ENCODE measurements at regions not wholly inside any gene's neighbourhood (a gene's known extent, or its start where the extent isn't known, plus 50 kb on each side); places are given as distances from the start of the nearest gene placed in this dataset.
"Not testable (repeated sequence)": the region's sequence is repeated elsewhere in the genome, so short reads cannot be mapped to it uniquely, and the experiment has no call there.

DNA sequence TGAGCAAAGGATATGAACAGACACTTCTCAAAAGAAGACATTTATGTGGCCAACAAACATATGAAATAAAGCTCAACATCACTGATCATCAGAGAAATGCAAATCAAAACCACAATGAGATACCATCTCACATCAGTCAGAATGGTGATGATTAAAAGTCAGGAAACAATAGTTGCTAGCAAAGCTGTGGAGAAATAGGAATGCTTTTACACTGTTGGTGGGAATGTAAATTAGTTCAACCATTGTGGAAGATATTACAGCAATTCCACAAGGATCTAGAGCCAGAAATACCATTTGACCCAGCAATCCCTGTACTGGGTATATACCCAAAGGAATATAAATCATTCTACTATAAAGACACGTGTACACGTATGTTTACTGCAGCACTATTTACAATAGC, 284.2 kb downstream of the AHR start:
- intact Hi-C loops (cut with DNase I); DNase-seq (ENCODE audit: low spot score): not testable (repeated sequence)

DNA sequence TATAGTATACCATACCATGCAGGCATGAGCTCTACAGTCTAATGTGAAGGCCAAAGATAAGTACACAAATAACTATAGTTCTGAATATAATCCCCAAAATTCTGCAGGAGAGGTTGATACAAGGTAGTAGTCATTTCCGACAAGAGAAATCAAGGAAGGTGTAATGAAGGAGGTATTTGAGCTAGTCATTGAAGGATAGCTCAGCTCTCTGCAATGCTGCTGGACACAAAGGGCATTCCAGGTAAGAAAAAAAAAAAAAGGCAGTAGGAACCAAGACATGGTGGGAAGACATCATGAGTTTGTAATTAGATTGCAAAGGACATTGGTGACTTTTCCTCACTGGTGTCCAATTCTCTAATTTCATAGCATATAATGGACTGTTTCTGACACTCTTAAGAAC, 285.3 kb downstream of the AHR start:
- intact Hi-C loops (cut with DNase I): no loop called here
- no peak for DNase-seq (ENCODE audit: low spot score)

DNA sequence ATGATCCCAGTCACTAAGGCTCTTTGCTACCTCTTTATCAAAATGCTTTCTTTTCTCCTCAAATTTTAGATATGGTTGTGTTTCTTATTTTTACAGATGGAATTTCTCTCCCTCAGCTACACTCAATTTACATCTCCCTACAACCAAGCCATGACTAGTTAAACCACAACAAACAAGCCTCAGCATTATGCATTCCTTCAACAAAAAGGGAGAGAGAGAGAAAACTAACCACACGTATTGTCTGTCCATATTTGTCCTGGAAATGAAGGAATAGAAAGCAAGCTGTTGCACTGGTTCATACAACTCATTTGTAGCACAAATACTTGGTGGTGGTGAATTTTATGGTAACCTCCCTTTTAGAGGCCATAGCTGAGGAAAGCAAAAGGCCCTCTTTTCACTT, 286.4 kb downstream of the AHR start:
- intact Hi-C loops (cut with DNase I): no loop called here
- no peak for DNase-seq (ENCODE audit: low spot score)

DNA sequence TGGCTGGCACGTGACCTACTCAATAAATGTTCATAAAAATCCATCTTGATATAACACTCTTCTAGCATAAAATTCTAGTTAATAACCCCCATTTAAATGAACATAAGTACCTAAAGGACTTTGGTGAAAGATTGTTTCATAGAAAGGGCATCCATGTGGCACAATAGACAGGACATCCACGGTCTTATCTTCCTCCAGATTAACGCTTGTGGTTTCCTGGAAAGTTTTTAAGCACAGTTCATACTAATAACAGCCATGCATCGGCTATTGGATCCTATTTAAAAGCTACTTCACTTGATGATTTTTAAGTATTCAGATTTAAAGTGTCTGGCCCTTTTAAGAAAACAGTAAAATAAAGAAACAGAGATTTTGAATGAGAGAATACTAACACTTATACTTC, 288.3 kb downstream of the AHR start:
- intact Hi-C loops (cut with DNase I): no loop called here

DNA sequence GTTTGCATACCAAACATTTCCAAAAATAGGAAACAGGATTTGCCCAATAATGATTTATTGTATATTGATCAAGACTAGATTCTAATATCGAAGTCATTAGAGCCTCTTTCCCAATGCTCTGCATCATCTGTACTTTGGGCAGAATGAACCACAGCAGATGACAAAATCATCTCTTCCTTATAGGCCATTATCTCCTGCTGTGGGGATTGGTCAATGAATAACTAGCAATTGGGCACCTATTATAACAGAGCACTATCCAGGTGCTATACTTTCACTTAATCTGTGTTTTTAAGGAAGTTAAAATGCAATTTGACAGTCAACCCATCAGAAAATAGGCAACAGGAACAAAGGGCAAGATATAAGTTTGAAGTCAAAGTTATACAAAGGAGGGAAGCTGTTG, 290.3 kb downstream of the AHR start:
- no peak for DNase-seq (ENCODE audit: low spot score)
- intact Hi-C loops (cut with DNase I): no loop called here

More for the DNA sequence above, 288.3 kb downstream of the AHR start:
- no peak for DNase-seq (ENCODE audit: low spot score)

DNA sequence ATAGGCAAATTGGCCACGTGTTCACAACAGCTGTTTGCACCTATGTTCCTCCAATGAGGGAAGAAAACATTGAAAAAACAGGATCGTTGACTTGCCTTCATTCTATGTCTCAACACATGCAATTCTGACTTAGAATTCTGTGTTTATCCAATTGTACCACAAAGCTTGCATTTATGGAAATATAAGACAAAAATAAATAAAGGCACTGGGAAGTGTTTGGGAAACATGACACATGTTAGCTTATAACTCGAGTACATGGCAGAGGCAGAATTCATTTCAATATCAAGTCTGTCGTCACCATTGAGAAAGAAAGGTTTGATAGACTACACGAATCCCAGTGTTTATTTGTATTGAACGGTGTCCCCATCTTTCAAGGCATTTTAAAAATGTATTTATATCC, 291.2 kb downstream of the AHR start:
- DNase-seq (ENCODE audit: low spot score): no peak
- intact Hi-C loops (cut with DNase I): no loop called here

DNA sequence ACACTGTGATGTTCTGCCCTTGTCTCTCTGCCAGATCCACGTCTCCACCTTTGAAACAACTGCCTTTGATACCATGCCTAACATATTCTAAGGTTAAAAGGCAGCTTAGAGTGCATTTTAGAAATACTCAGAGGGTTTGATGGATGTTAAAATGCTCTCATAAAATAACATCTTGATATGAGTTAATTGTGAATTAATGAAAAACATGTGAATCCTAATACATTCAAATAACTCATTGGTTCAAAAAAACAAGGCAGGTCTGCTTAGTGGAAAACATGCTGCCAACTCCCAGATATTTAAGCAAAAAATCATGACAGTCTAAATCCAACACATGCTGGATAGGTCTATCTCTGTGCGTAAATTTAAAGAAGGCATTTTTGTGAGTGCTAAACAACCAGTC, 291.8 kb downstream of the AHR start:
- no peak for DNase-seq (ENCODE audit: low spot score)

DNA sequence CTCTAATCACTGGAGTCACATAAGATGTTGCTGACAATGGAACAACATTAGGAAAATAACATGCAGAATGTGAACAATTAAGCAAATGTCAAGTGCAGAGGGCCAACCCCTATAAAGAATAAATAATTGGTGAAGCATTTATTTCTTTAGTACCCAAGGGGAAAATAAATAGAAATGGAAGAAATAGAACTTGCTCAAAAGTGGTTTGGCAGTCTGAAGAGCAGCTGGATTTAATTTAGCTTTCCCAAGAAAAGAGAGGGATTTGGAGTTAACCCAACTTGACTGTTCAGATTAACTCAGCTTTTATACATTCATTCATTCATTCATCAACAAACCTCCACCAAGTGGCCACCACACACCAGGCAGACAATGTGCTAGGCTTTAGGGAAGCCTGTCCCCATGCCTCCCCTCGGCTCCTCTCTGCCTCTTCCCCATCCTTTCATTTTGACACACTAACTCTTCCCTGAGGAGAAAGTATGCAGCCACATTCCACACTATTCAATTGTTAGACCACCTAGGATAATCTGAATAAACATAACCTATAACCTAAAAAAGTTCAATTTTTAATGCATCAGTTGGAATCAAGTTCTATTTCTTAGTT, 295.5 kb downstream of the AHR start:
- intact Hi-C loops (cut with DNase I): no loop called here
- DNase-seq (ENCODE audit: low spot score): no peak

More for the DNA sequence above, 291.8 kb downstream of the AHR start:
- intact Hi-C loops (cut with DNase I): no loop called here

DNA sequence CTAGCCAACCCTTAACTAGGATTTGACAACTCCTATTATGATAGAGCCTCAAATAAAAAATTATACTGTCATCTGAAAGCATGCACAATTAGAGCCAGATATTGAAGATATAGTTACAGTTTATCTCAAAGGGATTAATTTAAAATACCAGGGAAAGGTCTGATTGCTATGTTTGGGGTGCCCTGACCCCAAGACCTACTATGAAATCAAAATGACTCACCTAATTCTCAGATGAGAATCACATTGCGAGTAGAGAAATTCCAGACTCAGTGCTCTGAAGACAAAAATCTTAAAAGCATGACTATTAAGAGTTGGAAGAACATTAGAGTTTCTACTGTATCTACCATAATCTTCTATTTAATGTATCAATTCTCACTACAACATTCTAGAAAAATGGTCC, 297.1 kb downstream of the AHR start:
- no peak for DNase-seq (ENCODE audit: low spot score)
- intact Hi-C loops (cut with DNase I): no loop called here

DNA sequence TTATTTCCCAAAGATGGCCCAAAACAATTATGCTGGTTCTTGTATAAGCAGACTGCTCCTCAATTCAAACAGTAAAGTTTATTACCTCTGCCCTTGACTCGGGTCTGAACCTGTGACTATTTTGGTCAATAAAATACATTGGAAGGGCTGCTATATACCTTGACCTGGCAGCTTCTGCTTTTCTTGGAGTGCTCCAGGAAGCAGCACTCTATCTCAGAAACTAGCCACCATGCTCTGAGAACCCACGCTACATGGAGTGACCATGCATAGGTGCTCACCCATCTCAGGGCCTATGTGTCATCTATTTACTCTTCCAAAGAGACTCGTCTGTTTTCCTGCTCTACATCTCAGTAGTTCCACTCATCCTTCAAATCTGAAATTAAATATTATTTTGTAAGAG, 299.9 kb downstream of the AHR start:
- DNase-seq (ENCODE audit: low spot score): no peak
- intact Hi-C loops (cut with DNase I): no loop called here

DNA sequence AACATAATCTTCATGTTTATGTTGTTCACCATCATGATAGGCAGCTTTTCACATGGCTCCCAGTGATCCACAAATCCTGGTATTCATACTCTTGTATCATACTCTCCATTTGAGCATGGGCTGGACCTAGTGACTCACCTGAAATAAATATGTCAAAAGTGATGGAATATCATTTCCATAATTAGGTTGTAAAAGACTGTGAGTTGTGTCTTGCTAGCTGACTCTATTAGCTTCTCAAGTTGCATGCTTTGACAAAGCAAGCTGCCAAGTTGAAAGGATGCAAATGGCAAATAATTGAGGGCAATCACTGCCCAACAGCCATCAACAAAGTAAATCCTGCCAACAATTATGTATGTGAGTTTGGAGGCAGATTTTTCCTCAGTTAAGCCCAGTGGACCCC, 300.4 kb downstream of the AHR start:
- no peak for DNase-seq (ENCODE audit: low spot score)
- intact Hi-C loops (cut with DNase I): no loop called here

DNA sequence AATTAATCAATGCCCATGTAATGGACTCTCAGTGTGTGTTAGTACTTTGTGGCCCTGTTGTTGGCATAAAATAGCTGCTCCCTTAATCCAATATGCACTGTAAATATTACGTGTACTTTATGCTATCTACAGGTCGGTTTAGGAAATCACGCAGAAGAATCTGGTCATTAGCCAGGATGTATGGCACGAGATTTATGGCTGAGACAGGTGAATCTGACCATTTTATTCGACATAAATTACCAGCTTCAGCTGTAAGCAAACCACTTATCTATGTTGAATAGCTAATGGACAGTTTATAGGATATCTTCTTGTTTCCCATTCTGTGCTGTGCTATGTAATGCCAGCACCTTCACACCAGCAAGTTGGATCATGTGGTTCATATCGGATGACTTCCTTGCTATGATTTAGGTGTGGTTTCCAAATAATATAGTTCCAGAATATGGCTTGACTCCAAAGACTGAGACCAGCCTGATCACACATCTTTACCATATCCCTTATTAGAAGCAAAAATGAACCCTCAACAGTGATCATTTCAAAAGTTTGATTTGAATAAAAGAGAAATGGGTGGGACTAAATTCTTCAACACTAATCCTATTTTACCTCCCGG, 301.4 kb downstream of the AHR start:
- intact Hi-C loops (cut with DNase I): no loop called here
- DNase-seq (ENCODE audit: low spot score): no peak

DNA sequence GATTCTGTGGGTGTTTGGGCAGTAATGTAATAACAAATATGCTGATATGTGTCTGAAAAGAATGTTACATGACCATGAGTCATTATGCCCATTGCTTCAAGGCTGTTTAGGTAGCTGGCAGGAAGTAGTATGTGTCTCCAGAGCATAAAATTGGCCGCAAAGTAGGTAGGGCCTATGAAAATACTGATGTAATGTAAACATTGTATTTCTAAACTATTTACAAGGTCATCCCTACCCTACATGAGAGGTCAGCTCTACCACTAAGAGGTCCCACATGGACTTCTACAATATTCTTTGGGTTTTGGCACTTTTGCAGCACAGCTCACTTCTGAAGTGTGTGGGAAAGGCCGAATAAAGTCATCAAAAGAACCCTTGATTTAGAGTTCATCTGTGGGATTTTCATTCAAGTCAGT, 301.9 kb downstream of the AHR start:
- no peak for DNase-seq (ENCODE audit: low spot score)
- intact Hi-C loops (cut with DNase I): no loop called here

DNA sequence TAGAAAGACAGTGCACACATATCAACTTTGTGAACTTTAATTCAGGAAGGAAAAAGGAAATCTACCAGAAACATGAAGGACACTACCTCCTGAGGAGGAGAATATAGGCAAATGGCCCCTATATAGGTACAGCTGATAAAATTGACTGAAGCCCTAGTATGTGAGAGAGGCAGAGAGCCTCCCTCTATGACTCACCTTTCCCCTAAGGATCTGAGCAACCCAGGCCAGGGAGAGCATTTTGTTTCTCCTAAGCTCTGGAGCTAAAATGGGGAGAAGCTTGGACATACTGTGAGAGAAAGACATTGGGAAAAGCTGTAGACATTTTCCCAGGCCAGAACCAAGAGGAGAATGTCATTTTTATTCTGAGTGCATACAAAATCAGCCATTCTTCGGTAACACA, 303.5 kb downstream of the AHR start:
- DNase-seq (ENCODE audit: low spot score): no peak
- intact Hi-C loops (cut with DNase I): no loop called here

DNA sequence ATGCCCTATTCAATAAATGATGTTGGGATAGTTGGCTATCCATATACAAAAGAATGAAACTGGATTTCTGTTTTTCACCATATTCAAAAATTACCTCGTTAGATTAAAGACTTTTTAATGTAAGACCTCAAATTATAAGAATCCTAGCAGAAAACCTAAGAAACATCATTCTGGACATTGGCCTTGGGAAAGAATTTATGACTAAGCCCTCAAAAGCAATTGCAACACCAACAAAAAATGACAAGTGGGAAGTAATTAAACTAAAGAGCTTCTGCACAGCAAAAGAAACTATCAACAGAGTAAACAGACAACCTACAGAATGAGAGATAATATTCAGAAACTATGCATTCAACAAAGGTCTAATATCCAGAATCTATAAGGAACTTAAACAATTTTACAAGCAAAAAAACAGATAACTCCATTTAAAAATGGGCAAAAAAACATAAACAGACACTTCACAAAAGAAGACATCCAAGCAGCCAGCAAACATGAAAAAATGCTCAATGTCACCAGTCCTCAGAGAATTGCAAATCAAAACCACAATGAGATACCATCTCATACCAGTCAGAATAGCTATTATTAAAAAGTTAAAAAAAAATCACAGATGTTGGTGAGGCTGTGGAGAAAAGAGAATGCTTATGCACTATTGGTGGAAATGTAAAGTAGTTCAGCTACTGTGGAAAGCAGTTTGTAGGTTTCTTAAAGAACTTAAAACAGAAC, 309.8 kb downstream of the AHR start:
- no peak for DNase-seq (ENCODE audit: low spot score)
- intact Hi-C loops (cut with DNase I): no loop called here

DNA sequence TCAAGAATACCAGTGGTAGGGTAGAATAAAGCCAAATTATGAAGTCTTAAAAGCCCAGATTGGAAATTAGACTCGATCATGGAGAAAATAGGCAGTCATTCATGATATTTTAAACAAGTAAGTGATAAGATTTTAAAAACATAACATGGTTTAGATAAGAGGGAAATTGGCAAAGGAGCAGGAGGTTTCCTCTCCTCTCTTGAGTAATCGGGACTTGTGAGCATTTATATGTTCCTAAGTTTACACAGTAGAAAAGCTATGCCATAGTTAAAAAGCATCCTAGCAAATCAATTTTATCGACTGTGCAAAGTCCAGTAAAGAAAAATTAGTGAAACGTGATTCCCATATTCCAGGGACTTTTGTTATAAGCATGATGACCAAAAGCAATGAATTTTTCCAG, 313.2 kb downstream of the AHR start:
- no peak for DNase-seq (ENCODE audit: low spot score)
- intact Hi-C loops (cut with DNase I): no loop called here

DNA sequence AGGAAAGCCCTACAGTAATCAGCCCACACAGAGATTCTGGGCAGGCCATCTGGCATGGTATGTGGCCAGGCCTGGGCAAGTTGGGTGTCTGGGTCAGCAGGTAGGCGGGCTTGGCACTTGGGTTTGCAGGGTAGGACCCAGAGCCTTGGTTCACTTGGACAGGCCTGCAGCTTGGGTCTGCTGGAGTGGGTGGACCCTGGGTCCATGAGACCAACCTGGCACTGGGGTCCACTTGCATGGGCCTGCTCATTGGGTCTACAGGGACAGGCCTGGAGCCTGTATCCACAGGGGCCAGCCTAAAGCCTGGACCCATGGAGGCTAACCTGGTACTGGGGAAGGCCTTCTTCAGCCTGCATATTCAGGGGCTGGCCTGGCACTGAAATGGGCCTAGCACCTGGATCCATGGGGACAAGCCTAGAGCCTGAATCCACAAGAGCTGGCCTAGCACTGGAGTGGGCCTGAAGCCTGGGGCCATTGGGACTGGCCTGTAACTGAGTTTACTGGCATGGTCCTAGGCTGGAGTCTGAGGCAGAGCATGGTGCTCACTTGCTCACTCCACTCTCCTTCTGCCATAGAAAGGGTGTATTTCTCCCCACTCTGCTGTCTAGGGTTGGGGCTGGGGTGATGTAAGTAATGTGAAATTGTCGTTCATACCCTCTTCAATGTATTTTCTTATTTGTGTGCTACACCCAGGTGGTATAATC, 315.0 kb downstream of the AHR start:
- intact Hi-C loops (cut with DNase I): no loop called here
- DNase-seq (ENCODE audit: low spot score): no peak

DNA sequence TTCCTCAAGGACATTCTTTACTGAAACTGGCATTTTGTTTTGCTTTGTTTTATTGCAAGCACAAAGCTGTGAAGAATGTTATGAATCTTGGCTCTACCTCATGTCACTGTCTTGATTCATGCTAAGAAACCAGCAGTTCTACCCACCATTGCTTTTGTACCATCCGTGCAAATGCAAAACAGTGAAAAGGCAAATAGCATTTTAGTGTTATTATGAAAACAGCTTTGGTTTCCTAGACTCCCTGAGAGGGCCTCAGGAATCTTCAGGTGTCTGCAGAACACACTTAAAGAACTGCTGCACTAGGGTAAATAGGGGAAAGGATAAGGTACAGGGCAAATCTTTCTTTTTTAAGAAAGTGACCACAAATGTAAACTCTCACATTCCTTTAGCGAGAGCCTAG, 318.9 kb downstream of the AHR start:
- intact Hi-C loops (cut with DNase I): no loop called here
- no peak for DNase-seq (ENCODE audit: low spot score)

DNA sequence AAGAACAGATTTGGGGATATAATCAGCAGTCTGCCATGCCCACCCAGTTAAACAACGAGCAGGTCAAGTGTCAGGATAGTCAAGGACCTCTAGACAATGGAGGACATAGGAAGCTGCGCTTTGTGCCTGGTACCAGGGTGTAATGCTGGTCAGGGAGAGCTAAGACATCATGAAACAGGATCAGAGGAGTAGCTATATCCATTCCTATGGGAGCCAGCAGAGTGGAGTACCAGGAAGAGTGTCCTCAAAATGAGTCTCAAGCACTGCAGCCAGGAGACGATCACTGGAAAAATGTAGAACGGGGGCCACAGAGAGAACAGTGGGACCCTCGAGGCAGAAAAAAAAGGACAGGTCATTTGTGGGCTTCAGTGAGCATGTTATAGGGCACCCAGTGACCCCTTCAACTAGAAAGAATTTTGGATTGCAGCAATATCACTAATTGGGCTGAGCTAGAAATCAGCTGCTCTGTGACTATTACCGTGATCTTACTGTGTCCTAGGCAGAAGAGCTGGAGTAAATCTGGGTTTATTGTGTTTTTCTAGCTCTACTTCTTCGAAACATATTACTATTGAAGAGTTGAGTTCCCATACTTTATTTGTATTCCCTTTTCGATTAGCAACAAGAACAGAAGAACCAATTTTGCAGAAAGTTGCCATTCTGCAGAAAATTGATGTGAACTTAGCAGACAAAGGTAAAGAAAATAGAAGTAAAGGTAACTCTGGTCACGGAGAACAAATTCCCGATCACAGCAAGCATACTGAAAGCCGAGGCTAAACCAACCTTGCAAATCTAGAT, 319.6 kb downstream of the AHR start:
- no peak for DNase-seq (ENCODE audit: low spot score)
- intact Hi-C loops (cut with DNase I): no loop called here

DNA sequence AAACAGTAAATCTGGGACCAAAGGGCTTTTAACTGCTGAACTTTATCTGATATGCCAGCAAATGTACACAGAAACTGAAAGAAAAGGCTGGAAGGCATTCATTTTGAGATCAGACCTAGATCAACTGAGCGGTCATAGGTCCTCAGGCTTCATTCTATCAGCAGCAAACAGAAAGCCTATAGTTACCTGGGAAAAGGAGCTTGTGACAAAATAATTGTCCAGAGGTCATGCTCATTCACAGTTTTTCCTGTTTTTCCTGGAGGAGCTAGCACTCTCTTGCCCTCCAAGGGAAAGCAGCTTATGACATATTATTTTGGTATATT, 320.2 kb downstream of the AHR start:
- intact Hi-C loops (cut with DNase I): no loop called here
- DNase-seq (ENCODE audit: low spot score): no peak

Data from posterior vena cava (tissue), 2 donors.